ENCODE measurements at regions not wholly inside any gene's neighbourhood (a gene's known extent, or its start where the extent isn't known, plus 50 kb on each side); places are given as distances from the start of the nearest gene placed in this dataset.

DNA sequence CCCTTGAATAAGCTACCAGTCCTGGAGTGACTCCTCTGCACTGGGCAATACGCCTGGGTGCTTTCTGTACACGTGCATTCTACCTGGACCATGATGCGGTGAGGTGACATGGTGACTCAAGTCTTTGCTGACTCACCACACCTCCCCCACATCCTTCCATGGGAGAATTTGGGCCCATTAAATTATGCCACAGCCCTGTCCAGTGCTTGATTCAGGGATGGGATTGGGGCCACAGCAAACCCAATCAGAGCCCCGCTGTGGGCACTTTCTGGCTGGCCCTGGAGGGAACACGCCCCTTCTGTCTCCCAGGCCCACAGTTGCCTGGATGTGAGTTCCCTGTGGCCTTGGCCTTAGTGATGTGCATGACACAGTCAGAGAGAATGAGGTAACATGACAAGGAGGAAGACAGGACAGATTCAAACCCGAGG is 86.9 kb downstream of the LRRC30 start:
- Mint-ChIP-seq H3K4me3 (no peak overlapping the region), H3K27me3 (ENCODE audit: low read depth in 3 of 3) (peaks cover 2 to 7% (median 2%) of the 10 kb centered on the region in 3 donors), H3K36me3 (no peaks in the 10 kb centered on the region), H3K27ac (no peak overlapping the region), H3K9me3 (peaks cover under 1 to 9% (median 3%) of the 10 kb centered on the region in 7 donors), H3K4me1 (no peaks in the 10 kb centered on the region)
- no peak overlapping the region for H3K9ac ChIP-seq (ENCODE audit: insufficient read depth, low read length, poor library complexity, severe bottlenecking)
- H3K79me2 ChIP-seq (ENCODE audit: insufficient read depth, low read length), result no peaks in the 10 kb centered on the region
- H4K20me1 ChIP-seq (ENCODE audit: insufficient read depth, low read length), result no peaks in the 10 kb centered on the region
- WGBS (ENCODE audit: insufficient coverage), result 87% methylated on average over 4 of the region's 6 CpGs
- TF ChIP-seq, protein P1, sequence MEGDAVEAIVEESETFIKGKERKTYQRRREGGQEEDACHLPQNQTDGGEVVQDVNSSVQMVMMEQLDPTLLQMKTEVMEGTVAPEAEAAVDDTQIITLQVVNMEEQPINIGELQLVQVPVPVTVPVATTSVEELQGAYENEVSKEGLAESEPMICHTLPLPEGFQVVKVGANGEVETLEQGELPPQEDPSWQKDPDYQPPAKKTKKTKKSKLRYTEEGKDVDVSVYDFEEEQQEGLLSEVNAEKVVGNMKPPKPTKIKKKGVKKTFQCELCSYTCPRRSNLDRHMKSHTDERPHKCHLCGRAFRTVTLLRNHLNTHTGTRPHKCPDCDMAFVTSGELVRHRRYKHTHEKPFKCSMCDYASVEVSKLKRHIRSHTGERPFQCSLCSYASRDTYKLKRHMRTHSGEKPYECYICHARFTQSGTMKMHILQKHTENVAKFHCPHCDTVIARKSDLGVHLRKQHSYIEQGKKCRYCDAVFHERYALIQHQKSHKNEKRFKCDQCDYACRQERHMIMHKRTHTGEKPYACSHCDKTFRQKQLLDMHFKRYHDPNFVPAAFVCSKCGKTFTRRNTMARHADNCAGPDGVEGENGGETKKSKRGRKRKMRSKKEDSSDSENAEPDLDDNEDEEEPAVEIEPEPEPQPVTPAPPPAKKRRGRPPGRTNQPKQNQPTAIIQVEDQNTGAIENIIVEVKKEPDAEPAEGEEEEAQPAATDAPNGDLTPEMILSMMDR (IDR thresholded peaks at IDR 0.05), result no peak
- H3K36me3 ChIP-seq (replicated peaks in 1 of 2; ENCODE audit: control insufficient read depth in 1 of 2, insufficient read depth in 2 of 2, low read length in 2 of 2), result no peaks in the 10 kb centered on the region
- no peak overlapping the region for H3K4me3 ChIP-seq (replicated peaks in 1 of 3; ENCODE audit: low read depth in 2 of 3, low read length in 3 of 3)
- intact Hi-C loops (cut with micrococcal nuclease), result no loop called here
- DNase-seq, result no peak
- H3K27ac ChIP-seq (ENCODE audit: low read depth in 1 of 2, low read length in 2 of 2), result no peak overlapping the region
- no peaks in the 10 kb centered on the region for H3K27me3 ChIP-seq (ENCODE audit: control insufficient read depth in 2 of 2, insufficient read depth in 2 of 2, low read length in 2 of 2)
- H3K4me1 ChIP-seq (ENCODE audit: control insufficient read depth in 1 of 2, insufficient read depth in 2 of 2, low read length in 2 of 2), result no peaks in the 10 kb centered on the region
- no peaks in the 10 kb centered on the region for H3K9me3 ChIP-seq (replicated peaks in 1 of 2; ENCODE audit: control insufficient read depth in 1 of 2, insufficient read depth in 1 of 2, low read length in 2 of 2)
- H3K4me2 ChIP-seq (replicated peaks; ENCODE audit: extremely low read depth, low read length, poor library complexity, severe bottlenecking), result no peak overlapping the region
- no peak overlapping the region for H2AFZ ChIP-seq (ENCODE audit: insufficient read depth, low read depth, low read length, poor library complexity, severe bottlenecking)

DNA sequence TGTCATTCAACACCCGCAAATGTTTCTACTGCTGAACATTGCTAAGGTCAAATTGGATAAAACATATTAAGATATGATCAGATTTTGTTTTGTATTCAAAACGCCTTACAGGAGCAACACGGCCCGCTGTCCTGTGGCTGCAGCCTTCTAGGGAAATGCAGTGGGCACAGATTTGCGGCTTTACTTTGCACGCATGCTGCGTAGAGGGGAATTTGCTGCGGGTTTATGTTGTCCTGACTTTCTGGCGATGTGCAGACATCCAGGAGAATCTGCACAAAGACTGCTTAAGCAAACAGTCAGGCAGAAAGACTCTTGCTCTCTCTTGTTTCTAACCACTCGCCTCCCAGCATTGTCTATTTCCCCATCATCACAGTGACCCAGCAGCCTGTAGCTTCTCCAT is 88.3 kb downstream of the LRRC30 start:
- no peak overlapping the region for H3K9ac ChIP-seq (ENCODE audit: insufficient read depth, low read length, poor library complexity, severe bottlenecking)
- TF ChIP-seq, protein P1 (IDR thresholded peaks at IDR 0.05), result no peak
- H4K20me1 ChIP-seq (ENCODE audit: insufficient read depth, low read length), result no peaks in the 10 kb centered on the region
- no peaks in the 10 kb centered on the region for H3K36me3 ChIP-seq (replicated peaks in 1 of 2; ENCODE audit: control insufficient read depth in 1 of 2, insufficient read depth in 2 of 2, low read length in 2 of 2)
- WGBS (ENCODE audit: insufficient coverage), result 95% methylated on average over 9 of the region's 10 CpGs
- no peak overlapping the region for H3K27ac ChIP-seq (ENCODE audit: low read depth in 1 of 2, low read length in 2 of 2)
- Mint-ChIP-seq H3K4me1 (no peaks in the 10 kb centered on the region), H3K27ac (no peak overlapping the region), H3K9me3 (peaks cover 0 to 4% (median under 1%) of the 10 kb centered on the region in 7 donors), H3K27me3 (ENCODE audit: low read depth in 3 of 3) (peaks cover 2 to 10% (median 5%) of the 10 kb centered on the region in 3 donors), H3K4me3 (no peak overlapping the region), H3K36me3 (no peaks in the 10 kb centered on the region)
- no peaks in the 10 kb centered on the region for H3K79me2 ChIP-seq (ENCODE audit: insufficient read depth, low read length)
- H3K4me2 ChIP-seq (replicated peaks; ENCODE audit: extremely low read depth, low read length, poor library complexity, severe bottlenecking), result no peak overlapping the region
- H3K4me3 ChIP-seq (replicated peaks in 1 of 3; ENCODE audit: low read depth in 2 of 3, low read length in 3 of 3), result no peak overlapping the region
- no peaks in the 10 kb centered on the region for H3K27me3 ChIP-seq (ENCODE audit: control insufficient read depth in 2 of 2, insufficient read depth in 2 of 2, low read length in 2 of 2)
- H3K9me3 ChIP-seq (replicated peaks in 1 of 2; ENCODE audit: control insufficient read depth in 1 of 2, insufficient read depth in 1 of 2, low read length in 2 of 2), result no peaks in the 10 kb centered on the region
- no peaks in the 10 kb centered on the region for H3K4me1 ChIP-seq (ENCODE audit: control insufficient read depth in 1 of 2, insufficient read depth in 2 of 2, low read length in 2 of 2)
- DNase-seq, result no peak
- intact Hi-C loops (cut with micrococcal nuclease), result no loop called here
- no peak overlapping the region for H2AFZ ChIP-seq (ENCODE audit: insufficient read depth, low read depth, low read length, poor library complexity, severe bottlenecking)

All from CD14-positive monocyte (primary cell).